Tibial nerve (tissue), 4 donors: ENCODE measurements at regions not wholly inside any gene's neighbourhood (a gene's known extent, or its start where the extent isn't known, plus 50 kb on each side); places are given as distances from the start of the nearest gene placed in this dataset.

ENCODE experiments used
- DNase-seq, 2 donors: peaks; one replicate each; pipeline ENCODE4 v3.0.0-alpha.2; 2019; ENCODE audit warnings: low spot score in 2 of 2
- H3K27ac ChIP-seq, 4 donors: fragments of 200-600 bp; sonication (generic) in 3 of 4; one replicate each; pipeline ENCODE4 v1.5.1; 2017 to 2019; ENCODE audit warnings: mild to moderate bottlenecking in 1 of 4
- H3K27me3 ChIP-seq, 2 donors: fragments of 200-600 bp; sonication (generic) in 1 of 2; one replicate each; pipeline versions ENCODE4 v1.5.1 to v1.6.0; 2017 to 2019
- H3K36me3 ChIP-seq, 3 donors: fragments of 200-600 bp; sonication (generic); one replicate each; pipeline ENCODE4 v1.5.1; 2018 to 2019
- H3K4me1 ChIP-seq, 4 donors: fragments of 200-600 bp; sonication (generic) in 3 of 4; one replicate each; pipeline ENCODE4 v1.5.1; 2017 to 2019
- H3K4me3 ChIP-seq, 4 donors: fragments of 200-600 bp; sonication (generic) in 3 of 4; one replicate each; pipeline ENCODE4 v1.5.1; 2017 to 2019; ENCODE audit warnings: mild to moderate bottlenecking in 1 of 4, moderate library complexity in 1 of 4
- H3K9me3 ChIP-seq, 4 donors: fragments of 200-600 bp; sonication (generic) in 3 of 4; one replicate each; pipeline ENCODE4 v1.5.1; 2017 to 2019
- EP300 ChIP-seq, 2 donors: sonication (generic); formaldehyde crosslinking; IDR thresholded peaks; one replicate each; pipeline ENCODE4 v1.6.1; 2017; ENCODE audit warnings: antibody characterized with exemption in 2 of 2, mild to moderate bottlenecking in 1 of 2
- POLR2A ChIP-seq, 2 donors: fragments of 450-650 bp; IDR thresholded peaks; one replicate each; pipeline ENCODE4 v1.6.1; 2017; ENCODE audit warnings: antibody characterized with exemption in 2 of 2, mild to moderate bottlenecking in 2 of 2, moderate library complexity in 2 of 2
- WGBS, 2 donors: methylation state at CpG; one replicate each; pipeline ENCODE4 v1.1.5; 2018; 5-methylcytosine and 5-hydroxymethylcytosine counted together
- TF ChIP-seq, protein P1 (sequence below), 5 experiments: fragments of 200-600 bp in 3 of 5; fragments of 450-650 bp in 2 of 5; sonication (generic) in 3 of 5; IDR thresholded peaks; one replicate each; pipeline ENCODE4 v1.5.1; 2016 to 2019; ENCODE audit warnings: antibody characterized with exemption in 5 of 5, mild to moderate bottlenecking in 3 of 5, moderate library complexity in 2 of 5

DNA sequence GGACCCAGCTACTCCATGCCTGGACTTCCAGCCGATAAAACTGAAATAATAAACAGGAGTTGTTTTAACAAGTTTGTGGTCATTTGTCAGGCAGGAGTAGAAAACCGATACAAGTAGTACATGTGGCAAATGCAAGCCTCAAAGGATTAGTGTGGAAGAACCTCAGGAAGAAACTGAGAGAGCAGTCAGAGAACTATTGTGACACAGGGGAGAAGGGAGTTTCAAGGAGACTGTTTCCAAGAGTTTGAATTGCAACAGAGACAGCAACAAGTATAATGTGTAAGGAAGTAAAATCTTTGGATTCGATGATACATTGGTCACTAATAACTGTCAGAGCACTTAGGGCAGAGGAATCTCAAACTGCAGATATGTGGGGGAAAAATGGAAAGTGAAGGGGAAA, 450.6 kb upstream of the ARHGEF26 start:
- Histone ChIP-seq H3K4me3 (no peak overlapping the region), H3K4me1 (no peaks in the 10 kb centered on the region), H3K27me3 (no peaks in the 10 kb centered on the region), H3K27ac (no peak overlapping the region), H3K9me3 (no peaks in the 10 kb centered on the region), H3K36me3 (no peaks in the 10 kb centered on the region)
- WGBS, 2 donors: 70 to 80% methylated on average over 3 of the region's 3 CpGs
- no peak for DNase-seq
- TF ChIP-seq, protein P1, sequence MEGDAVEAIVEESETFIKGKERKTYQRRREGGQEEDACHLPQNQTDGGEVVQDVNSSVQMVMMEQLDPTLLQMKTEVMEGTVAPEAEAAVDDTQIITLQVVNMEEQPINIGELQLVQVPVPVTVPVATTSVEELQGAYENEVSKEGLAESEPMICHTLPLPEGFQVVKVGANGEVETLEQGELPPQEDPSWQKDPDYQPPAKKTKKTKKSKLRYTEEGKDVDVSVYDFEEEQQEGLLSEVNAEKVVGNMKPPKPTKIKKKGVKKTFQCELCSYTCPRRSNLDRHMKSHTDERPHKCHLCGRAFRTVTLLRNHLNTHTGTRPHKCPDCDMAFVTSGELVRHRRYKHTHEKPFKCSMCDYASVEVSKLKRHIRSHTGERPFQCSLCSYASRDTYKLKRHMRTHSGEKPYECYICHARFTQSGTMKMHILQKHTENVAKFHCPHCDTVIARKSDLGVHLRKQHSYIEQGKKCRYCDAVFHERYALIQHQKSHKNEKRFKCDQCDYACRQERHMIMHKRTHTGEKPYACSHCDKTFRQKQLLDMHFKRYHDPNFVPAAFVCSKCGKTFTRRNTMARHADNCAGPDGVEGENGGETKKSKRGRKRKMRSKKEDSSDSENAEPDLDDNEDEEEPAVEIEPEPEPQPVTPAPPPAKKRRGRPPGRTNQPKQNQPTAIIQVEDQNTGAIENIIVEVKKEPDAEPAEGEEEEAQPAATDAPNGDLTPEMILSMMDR (IDR thresholded peaks at IDR 0.05): no peak
- TF ChIP-seq EP300 (IDR thresholded peaks at IDR 0.05): no peak
- TF ChIP-seq POLR2A (IDR thresholded peaks at IDR 0.05): no peak

DNA sequence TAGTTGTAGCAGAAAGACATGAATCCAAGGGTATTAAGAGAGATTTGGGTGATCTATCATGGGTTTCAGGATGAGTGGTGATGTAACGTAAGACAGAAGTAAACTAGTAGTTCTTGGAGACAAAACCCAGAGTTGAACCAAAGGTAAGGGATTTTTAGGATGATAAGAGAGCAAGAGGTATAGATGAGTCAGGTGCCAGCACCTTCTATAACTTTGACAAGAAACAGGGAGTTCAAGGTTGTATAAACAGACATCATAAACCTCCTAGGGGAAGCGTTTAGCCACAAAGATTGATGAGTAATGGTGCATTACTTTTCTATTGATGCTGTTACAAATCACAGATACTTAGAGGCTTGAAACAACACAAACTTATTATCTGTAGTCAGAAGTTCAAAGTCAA, 447.3 kb upstream of the ARHGEF26 start:
- Histone ChIP-seq H3K36me3 (no peaks in the 10 kb centered on the region), H3K4me1 (no peaks in the 10 kb centered on the region), H3K27ac (no peak overlapping the region), H3K9me3 (no peaks in the 10 kb centered on the region), H3K4me3 (no peak overlapping the region), H3K27me3 (no peaks in the 10 kb centered on the region)
- WGBS, 2 donors: 77 to 81% methylated on average over 2 of the region's 2 CpGs
- TF ChIP-seq, protein P1 (IDR thresholded peaks at IDR 0.05): no peak
- TF ChIP-seq EP300 (IDR thresholded peaks at IDR 0.05) (no peak), POLR2A (IDR thresholded peaks at IDR 0.05) (no peak)
- no peak for DNase-seq

DNA sequence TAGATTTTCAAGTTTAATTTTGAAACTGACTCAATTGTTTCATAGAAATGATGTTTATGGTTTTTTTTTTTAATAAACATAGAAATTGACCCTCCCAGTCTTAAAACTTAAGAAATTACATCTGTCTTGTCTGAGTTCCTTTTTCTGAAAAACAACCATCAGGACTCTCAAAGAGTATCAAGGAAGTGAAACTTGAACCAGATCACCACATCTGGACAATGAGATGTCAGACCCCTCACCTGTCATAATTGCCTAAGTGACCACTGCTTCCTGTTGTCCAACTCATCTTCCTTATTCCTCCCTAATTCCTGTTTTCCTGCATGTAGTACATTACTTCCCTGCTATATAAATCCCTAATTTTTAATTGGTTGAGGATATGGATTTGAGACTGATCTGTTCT, 441.5 kb upstream of the ARHGEF26 start:
- Histone ChIP-seq H3K27ac (no peak overlapping the region), H3K36me3 (no peaks in the 10 kb centered on the region), H3K4me3 (no peak overlapping the region), H3K4me1 (no peaks in the 10 kb centered on the region), H3K27me3 (no peaks in the 10 kb centered on the region), H3K9me3 (no peaks in the 10 kb centered on the region)
- TF ChIP-seq, protein P1 (IDR thresholded peaks at IDR 0.05): no peak
- TF ChIP-seq EP300 (IDR thresholded peaks at IDR 0.05): no peak
- no peak for TF ChIP-seq POLR2A (IDR thresholded peaks at IDR 0.05)
- DNase-seq: no peak

DNA sequence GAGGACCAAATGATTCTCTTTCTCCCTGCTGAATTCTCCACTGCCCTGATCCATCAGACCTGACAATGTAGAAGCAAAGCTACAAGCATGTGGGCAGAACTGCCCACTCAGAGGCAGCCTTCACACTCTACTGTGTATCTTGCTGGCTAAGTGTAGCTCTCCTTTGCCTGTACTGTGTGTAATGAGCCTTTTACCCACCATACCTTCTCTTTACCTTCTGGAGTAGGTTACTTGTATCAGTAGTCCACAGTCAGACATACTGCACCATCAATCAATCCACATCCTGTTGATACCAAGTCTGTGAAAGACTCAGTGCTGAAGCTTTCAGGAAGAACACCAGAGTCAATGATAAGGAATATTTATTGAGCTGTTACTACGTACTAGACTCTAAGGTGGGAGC, 440.7 kb upstream of the ARHGEF26 start:
- DNase-seq: no peak
- 97 to 100% methylated on average over 1 of the region's 1 CpG for WGBS, 2 donors
- Histone ChIP-seq H3K4me3 (no peak overlapping the region), H3K36me3 (no peaks in the 10 kb centered on the region), H3K9me3 (no peaks in the 10 kb centered on the region), H3K27me3 (no peaks in the 10 kb centered on the region), H3K4me1 (no peaks in the 10 kb centered on the region), H3K27ac (no peak overlapping the region)
- no peak for TF ChIP-seq POLR2A (IDR thresholded peaks at IDR 0.05)
- TF ChIP-seq EP300 (IDR thresholded peaks at IDR 0.05): no peak
- TF ChIP-seq, protein P1 (IDR thresholded peaks at IDR 0.05): no peak

DNA sequence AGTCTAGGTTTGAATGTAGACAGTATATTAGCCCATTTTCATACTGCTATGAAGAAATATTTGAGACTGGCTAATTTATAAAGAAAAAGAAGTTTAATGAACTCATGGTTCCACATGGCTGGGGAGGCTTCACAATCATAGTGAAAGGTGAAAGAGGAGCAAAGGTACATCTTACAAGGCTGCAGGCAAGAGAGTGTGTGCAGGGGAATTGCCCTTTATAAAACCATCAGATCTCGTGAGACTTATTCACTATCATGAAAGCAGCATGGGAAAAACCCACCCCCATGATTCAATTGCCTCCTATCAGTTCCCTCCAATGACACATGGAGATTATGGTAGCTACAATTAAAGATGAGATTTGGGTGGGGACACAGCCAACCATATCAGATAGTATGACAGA, 440.1 kb upstream of the ARHGEF26 start:
- H3K4me3 ChIP-seq: no peak overlapping the region
- H3K36me3 ChIP-seq: no peaks in the 10 kb centered on the region
- 85 to 95% methylated on average over 1 of the region's 1 CpG for WGBS, 2 donors
- TF ChIP-seq EP300 (IDR thresholded peaks at IDR 0.05): no peak
- no peak for TF ChIP-seq POLR2A (IDR thresholded peaks at IDR 0.05)
- TF ChIP-seq, protein P1 (IDR thresholded peaks at IDR 0.05): no peak
- no peaks in the 10 kb centered on the region for H3K9me3 ChIP-seq
- DNase-seq: no peak
- no peak overlapping the region for H3K27ac ChIP-seq
- no peaks in the 10 kb centered on the region for H3K4me1 ChIP-seq
- H3K27me3 ChIP-seq: no peaks in the 10 kb centered on the region
